ENCODE measurements at regions not wholly inside any gene's neighbourhood (a gene's known extent, or its start where the extent isn't known, plus 50 kb on each side); places are given as distances from the start of the nearest gene placed in this dataset.
"Not testable (repeated sequence)": the region's sequence is repeated elsewhere in the genome, so short reads cannot be mapped to it uniquely, and the experiment has no call there.

GRCh38 chr16:31581065-31581464, 53.4 kb downstream of the AHSP start:
- not testable (repeated sequence) for DNase-seq (ENCODE audit: low spot score)

DNA sequence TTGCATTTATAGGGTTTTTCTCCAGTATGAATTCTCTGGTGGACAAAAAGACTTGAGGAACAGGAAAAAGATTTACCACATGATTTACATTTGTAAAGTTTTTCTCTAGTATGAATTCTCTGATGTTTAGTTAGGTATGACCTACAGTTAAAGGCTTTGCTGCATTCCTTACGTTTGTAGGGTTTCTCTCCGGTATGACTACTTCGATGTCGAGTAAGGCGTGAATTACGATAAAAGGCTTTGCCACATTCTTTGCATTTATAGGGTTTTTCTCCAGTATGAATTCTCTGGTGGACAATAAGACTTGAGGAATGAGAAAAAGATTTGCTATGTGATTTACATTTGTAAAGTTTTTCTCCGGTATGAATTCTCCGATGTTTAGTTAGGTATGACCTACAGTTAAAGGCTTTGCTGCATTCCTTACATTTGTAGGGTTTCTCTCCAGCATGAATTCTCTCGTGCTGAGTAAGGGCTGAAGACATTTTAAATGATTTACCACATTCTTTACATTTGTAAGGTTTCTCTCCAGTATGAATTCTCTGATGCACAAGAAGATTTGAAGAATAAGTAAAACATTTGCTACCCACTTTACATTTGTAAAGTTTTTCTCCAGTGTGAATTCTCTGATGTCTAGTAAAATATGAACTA, 74.2 kb downstream of the AHSP start:
- not testable (repeated sequence) for DNase-seq (ENCODE audit: low spot score)

DNA sequence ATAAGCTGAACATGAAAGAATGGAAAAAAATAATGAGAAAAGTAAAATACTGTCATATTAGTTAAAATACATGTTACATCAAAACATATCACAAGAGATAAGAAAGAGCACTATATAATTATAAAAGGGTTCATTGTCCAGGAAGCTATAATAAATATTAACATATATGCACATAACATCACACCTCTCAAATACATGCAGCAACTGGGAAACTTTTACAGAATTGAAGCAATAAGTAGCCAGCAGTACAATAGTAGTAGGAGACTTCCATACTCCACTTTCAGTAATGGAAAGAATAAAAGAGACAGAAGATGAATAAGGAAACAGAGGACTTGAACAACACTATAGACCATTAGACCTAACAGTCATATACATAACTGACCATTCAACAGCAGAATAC, 90.4 kb downstream of the AHSP start:
- DNase-seq (ENCODE audit: low spot score), result no peak

DNA sequence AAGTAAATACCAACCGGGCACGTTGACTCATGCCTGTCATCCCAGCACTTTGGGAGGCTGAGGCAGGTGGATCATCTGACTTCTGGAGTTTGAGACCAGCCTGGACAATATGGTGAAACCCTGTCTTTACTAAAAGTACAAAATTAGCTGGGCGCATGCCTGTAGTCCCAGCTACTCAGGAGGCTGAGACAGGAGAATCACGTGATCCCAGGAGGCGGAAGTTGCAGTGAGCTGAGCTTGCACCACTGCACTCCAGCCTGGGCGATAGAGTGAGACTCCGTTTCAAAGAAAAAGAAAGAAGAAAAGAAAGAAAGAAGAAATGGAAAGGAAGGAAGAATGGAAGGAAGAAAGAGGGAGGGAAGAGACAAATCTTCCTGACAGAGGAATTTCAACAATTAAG, 108.7 kb downstream of the AHSP start:
- no peak for DNase-seq (ENCODE audit: low spot score)

GRCh38 chr16:31641279-31641678, 113.6 kb downstream of the AHSP start:
- no peak for DNase-seq (ENCODE audit: low spot score)

DNA sequence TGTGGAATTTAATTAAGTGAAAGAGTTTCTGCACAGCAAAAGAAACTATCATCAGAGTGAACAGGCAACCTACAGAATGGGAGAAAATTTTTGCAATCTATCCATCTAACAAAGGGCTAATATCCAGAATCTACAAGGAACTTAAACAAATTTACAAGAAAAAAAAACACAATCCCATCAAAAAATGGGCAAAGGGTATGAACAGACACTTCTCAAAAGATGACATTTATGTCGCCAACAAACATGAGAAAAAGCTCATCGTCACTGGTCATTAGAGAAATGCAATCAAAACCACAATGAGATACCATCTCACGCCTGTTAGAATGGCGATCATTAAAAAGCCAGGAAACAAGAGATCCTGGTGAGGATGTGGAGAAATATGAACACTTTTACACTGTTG, 128.0 kb downstream of the AHSP start:
- not testable (repeated sequence) for DNase-seq (ENCODE audit: low spot score)

- DNase-seq (ENCODE audit: low spot score), result no peak
Measured at GRCh38 chr16:31664683-31665482, 137.2 kb downstream of the AHSP start.

DNA sequence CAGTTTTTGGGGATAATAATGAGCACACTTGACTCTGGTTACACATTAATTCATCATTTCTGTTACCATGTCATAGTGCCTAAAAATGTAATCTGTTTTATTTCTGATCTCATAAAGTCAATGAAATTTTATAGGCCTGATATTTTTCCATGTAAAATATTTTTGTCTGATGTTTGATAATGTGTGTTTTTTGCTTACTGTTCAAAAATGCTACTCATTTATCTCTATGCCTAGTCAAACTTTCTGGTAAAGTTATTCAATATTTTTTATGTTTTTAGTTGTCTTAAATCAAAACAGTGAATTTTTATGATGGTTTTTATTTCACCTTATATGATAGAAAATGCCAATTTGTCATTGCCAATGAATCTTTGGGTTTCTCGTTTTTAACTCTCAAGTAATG, 147.0 kb downstream of the AHSP start:
- no peak for DNase-seq (ENCODE audit: low spot score)

DNA sequence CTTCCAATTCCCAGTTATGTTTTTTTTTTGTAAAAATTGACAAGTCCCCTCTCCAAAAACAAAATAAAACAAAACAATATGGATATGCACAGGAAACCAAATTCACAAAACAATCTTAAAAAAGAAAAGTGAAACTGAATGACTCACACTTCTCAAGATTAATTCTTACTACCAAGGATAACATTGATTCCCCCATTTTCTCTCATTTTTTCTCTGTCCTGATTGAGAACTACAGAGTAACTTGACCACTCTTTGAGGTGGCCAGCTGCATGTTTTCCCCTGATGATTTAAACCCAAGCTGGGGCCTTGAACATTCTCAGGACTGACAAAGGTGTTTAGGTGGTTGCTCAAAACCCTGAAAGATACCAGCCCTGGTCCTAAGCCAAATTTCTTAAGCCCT, 149.0 kb downstream of the AHSP start:
- no peak for DNase-seq (ENCODE audit: low spot score)

- no peak for DNase-seq (ENCODE audit: low spot score)
Measured at GRCh38 chr16:31678649-31679325, 151.1 kb downstream of the AHSP start.

GRCh38 chr16:31689331-31689730, 161.6 kb downstream of the AHSP start:
- DNase-seq (ENCODE audit: low spot score), result not testable (repeated sequence)

DNA sequence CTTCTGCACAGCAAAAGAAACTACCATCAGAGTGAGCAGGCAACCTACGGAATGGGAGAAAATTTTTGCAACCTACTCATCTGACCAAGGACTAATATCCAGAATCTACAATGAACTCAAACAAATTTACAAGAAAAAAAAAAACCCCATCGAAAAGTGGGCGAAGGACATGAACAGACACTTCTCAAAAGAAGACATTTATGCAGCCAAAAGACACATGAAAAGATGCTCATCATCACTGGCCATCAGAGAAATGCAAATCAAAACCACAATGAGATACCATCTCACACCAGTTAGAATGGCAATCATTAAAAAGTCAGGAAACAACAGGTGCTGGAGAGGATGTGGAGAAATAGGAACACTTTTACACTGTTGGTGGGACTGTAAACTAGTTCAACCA, 164.6 kb downstream of the AHSP start:
- not testable (repeated sequence) for DNase-seq (ENCODE audit: low spot score)

DNA sequence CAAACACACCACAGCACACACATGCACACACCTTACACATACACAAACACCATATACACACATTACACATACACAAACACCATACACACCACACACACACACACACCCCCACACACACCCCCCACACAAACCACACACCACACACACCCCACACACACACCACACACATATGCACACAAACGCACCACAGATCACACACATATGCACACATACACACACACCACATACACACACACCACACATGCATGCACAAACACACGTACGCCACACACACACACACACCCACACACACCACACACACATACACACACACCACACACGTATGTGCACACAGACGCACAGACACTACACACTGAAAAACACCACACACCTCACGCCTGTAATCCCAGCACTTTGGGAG, 166.0 kb downstream of the AHSP start:
- DNase-seq (ENCODE audit: low spot score), result no peak

DNA sequence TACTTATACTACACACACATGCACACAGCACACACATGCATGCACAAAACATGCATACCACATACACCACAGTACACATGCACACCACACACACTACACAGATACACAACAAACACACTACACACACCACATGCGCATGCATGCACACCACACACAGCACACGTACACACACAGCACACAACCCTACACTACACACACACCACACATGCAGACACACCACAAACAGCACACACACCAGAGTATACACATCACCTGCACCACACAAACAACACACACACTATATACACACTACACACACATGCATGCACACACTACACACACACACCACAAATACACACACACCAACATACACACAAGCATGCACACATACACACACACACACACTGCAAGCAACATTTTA, 166.8 kb downstream of the AHSP start:
- no peak for DNase-seq (ENCODE audit: low spot score)

DNA sequence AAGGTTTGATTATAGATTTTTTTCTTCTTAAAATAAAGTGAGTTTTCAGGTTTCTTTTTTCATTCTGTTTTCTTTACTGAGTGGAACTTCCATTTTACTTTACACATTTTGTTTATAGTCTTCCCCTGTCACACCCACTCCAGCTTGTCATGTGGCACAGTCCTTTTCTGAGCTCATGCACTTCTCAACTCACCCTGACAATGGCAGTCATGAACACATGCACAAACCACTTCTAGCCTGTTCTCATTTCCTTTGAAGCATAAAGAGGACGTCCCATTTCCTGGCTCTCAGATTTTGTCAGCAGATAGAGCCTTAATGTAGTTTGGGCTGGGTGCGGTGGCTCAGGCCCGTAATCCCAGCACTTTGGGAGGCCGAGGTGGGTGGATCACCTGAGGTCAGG, 168.0 kb downstream of the AHSP start:
- DNase-seq (ENCODE audit: low spot score), result peak; percentile 66

DNA sequence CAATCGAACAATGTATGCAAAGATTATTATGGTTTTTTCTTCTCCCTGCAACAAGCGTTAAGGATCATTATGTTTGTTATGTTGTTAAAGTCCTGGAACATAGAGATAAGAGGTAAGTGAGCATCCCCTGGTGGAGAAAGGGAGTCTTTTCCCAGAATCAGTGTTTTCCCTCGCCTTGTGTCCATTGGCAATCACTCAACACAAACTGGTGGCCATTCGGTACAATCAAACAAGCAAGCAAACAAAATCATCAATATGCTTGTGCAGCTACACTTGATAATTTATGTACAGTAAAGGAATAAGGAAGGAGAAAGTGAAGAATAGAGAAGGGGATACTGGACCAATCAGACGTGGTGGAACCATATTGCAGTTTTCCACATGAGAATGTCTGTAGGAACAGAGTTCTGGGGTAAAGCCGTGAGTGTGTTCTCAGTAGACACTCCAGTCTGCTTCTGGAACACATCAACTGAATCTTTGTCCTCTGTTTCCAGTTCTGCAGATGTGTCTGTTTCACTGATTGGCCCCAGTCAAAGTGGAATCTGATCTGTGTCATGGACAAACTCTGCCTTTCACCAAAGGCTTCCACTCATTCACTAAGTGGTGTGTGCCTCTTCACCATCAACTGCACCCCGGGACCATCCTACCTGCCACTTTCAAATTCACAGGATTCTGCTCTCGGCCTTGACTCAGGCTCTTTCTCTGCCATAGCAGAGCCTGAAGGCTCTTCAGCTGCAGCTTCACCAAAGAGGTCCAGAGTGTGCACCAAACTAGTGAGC, 169.5 kb downstream of the AHSP start:
- DNase-seq (ENCODE audit: low spot score), result no peak

DNA sequence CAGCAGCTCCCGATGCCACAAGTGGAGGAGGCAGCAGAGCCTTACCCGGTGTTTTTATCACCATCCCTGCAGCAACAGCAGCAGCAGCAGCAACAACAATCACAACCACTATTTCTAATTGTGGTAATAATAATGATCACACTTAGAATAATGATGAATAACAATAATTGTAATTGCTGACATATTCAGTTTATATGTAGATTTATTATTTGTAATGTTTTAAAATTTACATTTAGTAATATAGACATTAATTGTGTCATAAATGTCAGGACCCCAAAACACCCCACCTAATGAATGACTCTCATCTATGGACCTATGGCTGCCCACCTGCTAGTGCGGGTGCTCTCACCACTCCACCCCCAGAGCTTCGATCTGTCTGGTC, 170.0 kb downstream of the AHSP start:
- no peak for DNase-seq (ENCODE audit: low spot score)

DNA sequence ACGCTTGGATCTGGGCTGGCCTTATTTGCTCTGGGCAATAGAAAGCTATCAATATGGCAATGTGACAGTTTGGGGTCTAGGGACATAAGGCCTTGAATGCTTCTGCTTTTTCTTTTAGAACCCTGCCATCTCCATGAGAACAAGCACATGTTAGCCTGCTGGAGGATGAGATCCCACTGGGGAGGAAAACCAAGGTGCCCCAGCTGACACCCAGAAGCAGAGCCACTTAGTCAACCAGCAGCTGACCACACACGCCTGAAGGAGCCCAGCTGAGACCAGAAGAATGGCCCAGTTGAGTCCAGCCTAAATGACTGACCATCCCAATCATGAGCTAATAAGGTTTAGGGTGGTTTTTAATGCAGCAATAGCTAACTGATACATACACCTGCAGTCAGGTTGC, 171.2 kb downstream of the AHSP start:
- no peak for DNase-seq (ENCODE audit: low spot score)

GRCh38 chr16:31699601-31700000, 171.9 kb downstream of the AHSP start:
- no peak for DNase-seq (ENCODE audit: low spot score)

DNA sequence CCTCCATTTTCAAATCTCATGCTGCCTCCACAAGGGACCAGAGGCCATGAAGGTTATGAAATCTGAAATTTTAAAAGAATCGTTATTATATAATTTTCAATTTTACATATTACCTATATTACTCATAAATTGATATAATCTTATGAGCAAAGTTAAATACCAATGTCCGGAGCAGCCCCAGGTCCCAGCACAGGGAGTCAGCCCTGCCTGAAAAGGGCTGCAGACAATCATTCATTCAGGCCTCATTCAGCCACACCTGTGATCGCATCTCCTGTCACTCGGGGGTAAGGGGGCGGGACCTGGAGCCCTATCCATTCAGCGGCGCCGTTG, 172.5 kb downstream of the AHSP start:
- DNase-seq (ENCODE audit: low spot score), result no peak

DNA sequence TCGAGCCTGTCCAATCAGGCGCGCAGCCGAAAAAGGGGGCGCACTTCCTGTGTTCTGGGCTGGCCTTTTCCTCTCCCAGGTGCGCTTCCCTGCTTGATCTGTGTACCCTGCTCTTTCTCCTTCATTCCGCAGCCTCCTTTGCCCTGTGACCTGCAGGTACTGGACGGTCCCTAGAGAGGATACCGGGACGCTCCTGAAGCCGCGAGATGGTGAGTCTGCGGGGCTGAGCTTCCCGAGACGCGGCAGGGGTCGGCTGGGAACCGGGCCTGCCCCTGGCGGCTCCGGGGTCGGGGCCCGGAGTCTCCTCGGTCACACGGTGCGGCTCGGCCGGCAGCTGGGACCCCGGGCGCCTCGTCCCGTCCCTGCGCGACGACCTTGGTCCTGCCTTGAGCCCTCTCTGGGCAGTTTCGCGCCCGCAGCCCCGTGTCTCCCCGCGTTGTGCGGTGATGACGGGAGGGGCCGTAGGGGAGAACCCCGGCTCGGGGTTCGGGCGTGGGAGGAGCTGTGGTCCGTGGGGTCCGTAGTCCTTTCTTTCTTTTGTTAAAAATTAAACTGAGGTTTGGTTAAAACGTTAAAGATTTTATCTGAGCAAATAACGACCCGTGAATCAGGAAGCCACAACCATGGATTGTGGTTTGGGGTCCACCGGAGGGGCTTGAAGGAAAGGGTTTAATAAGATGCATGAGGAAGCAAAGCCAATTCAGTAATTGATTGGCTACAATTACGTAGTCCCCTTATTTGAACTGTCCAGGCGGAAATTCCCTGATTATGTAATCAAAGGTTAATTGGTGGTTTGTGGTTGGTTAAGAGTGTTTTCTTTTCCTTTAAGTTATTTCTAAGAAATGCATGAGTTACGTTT, 172.8 kb upstream of the ZNF267 start:
- DNase-seq (ENCODE audit: low spot score), result peak; percentile 82

- DNase-seq (ENCODE audit: low spot score), result no peak
Measured at GRCh38 chr16:31701734-31702133, 171.9 kb upstream of the ZNF267 start.

All from CD4-positive, alpha-beta T cell treated with Interleukin-15 for 4 hours (primary cell).